Nephron progenitor cell (in vitro differentiated cells): ENCODE measurements at regions not wholly inside any gene's neighbourhood (a gene's known extent, or its start where the extent isn't known, plus 50 kb on each side); places are given as distances from the start of the nearest gene placed in this dataset.
"Not testable (repeated sequence)": the region's sequence is repeated elsewhere in the genome, so short reads cannot be mapped to it uniquely, and the experiment has no call there.

Source experiments
- DNase-seq: peaks from one replicate; pipeline ENCODE4 v3.0.0; 2021
- H3K27ac Mint-ChIP-seq: 2 replicates; pipeline ENCODE4 v1.8.0; 2021; ENCODE audit warnings: mild to moderate bottlenecking, moderate library complexity, mixed read lengths
- H3K27me3 Mint-ChIP-seq: 2 replicates; pipeline ENCODE4 v1.8.0; 2021; ENCODE audit warnings: mild to moderate bottlenecking, low read depth, mixed read lengths; ENCODE audit not compliant: poor library complexity
- H3K36me3 Mint-ChIP-seq: 2 replicates; pipeline ENCODE4 v1.8.0; 2021; ENCODE audit warnings: low read depth, mixed read lengths
- H3K4me1 Mint-ChIP-seq: 2 replicates; pipeline ENCODE4 v1.8.0; 2021; ENCODE audit warnings: mixed read lengths
- H3K4me3 Mint-ChIP-seq: 2 replicates; pipeline ENCODE4 v1.8.0; 2021; ENCODE audit warnings: mild to moderate bottlenecking, moderate library complexity, mixed read lengths
- H3K9me3 Mint-ChIP-seq: 2 replicates; pipeline ENCODE4 v1.8.0; 2021; ENCODE audit warnings: mild to moderate bottlenecking, moderate library complexity, mixed read lengths

GRCh38 chr2:87291400-87292200 is 270.0 kb upstream of the PLGLB1 start:
- H3K4me3 Mint-ChIP-seq, H3K36me3 Mint-ChIP-seq, H3K9me3 Mint-ChIP-seq, H3K4me1 Mint-ChIP-seq, H3K27me3 Mint-ChIP-seq, DNase-seq, H3K27ac Mint-ChIP-seq: not testable (repeated sequence)

GRCh38 chr2:87293931-87294594 is 272.4 kb upstream of the PLGLB1 start:
- H3K27me3 Mint-ChIP-seq, DNase-seq, H3K27ac Mint-ChIP-seq: not testable (repeated sequence)

DNA sequence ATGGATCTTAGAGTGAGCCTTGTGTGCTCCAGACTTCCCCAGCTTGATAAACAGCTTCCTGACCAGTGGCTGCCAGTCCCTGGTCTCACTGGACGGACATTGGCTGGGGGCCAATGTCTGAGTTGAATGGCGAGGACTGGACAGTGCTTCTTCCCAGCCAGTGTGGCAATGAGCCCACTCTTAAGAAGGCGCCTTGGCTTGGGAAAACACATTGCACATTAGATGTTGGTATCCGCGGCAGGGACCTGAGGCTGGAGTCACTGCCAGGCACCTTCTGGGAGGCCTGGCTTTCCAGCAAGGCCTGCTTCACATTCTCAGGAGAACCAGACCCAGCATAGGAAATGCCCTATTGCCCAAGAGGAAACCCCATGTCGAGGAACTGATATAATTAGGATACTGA is 273.5 kb upstream of the PLGLB1 start:
- not testable (repeated sequence) for DNase-seq, H3K36me3 Mint-ChIP-seq, H3K9me3 Mint-ChIP-seq, H3K27me3 Mint-ChIP-seq, H3K27ac Mint-ChIP-seq, H3K4me1 Mint-ChIP-seq, H3K4me3 Mint-ChIP-seq

More at GRCh38 chr2:87293931-87294594, 272.4 kb upstream of the PLGLB1 start:
- not testable (repeated sequence) for H3K36me3 Mint-ChIP-seq, H3K9me3 Mint-ChIP-seq, H3K4me3 Mint-ChIP-seq, H3K4me1 Mint-ChIP-seq

DNA sequence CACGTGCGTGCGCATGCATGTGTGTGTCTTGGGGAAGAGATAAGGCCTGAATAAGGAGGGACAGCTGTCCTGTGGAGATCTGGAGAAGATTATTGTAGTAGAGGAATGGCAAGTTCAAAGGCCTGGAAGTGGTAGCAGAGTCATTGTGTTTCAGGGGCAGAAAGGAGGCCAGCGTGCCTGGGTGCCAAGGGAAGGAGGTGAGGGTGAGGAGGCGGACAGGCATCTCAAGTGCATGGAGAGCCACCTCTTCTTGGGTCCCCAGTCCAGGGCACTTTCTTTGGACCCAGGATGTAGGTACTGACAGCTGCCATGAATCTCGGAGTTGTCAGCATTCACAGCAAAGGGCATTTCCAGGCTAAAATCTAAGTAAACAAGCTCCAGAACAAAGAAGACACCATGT is 279.7 kb upstream of the PLGLB1 start:
- H3K36me3 Mint-ChIP-seq, H3K27ac Mint-ChIP-seq, H3K27me3 Mint-ChIP-seq: not testable (repeated sequence)

DNA sequence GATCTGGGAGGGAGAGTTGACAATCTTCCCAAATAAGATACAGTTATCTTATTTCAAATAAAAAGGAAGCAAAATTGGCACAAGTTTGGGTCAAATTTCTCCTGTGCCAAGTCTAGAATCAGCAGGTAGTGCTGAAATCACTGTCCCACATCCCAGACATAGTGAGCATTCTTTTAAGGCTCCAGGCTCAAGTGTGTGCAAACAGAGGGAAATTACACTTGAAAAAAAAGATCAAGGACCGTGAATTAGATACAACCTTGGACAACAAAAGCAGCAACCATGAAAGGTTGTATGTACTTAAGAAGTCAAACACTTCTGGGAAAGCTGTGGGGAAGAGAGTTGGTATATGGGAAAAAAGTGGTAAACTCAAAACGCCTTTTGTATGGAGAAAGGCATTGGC is 280.2 kb upstream of the PLGLB1 start:
- H3K27me3 Mint-ChIP-seq, H3K36me3 Mint-ChIP-seq, H3K4me3 Mint-ChIP-seq, DNase-seq, H3K27ac Mint-ChIP-seq, H3K4me1 Mint-ChIP-seq: not testable (repeated sequence)
- peaks cover 16% of the 10 kb centered on the region for H3K9me3 Mint-ChIP-seq

More for the DNA sequence above, 279.7 kb upstream of the PLGLB1 start:
- H3K4me1 Mint-ChIP-seq, H3K4me3 Mint-ChIP-seq, DNase-seq: not testable (repeated sequence)
- peaks cover 16% of the 10 kb centered on the region for H3K9me3 Mint-ChIP-seq

GRCh38 chr2:87308621-87309020 is 287.0 kb upstream of the PLGLB1 start:
- H3K4me1 Mint-ChIP-seq, H3K27me3 Mint-ChIP-seq, H3K4me3 Mint-ChIP-seq, H3K27ac Mint-ChIP-seq, DNase-seq, H3K36me3 Mint-ChIP-seq, H3K9me3 Mint-ChIP-seq: not testable (repeated sequence)

DNA sequence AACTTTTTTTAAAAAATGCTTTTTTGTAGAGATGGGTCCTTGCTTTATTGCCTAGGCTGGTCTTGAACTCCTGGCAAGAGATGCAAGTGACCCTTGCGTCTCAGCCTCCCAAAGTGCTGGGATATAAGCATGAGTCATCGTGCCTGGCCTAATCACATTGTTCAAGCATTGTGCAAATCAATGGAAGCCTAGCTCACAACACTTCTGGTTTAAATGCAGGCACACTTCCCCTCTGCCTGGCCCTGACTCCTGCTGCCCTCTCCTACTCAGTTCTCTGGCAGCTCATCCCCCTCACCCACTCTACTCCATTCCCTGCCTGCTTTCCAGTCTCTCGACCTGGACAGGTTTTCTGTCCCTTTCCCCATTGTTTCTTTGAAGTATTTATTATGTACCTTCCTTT is 288.1 kb upstream of the PLGLB1 start:
- not testable (repeated sequence) for H3K36me3 Mint-ChIP-seq, H3K27ac Mint-ChIP-seq, DNase-seq

GRCh38 chr2:87311896-87312441 is 290.3 kb upstream of the PLGLB1 start:
- H3K27me3 Mint-ChIP-seq, H3K27ac Mint-ChIP-seq, H3K36me3 Mint-ChIP-seq, DNase-seq, H3K9me3 Mint-ChIP-seq, H3K4me3 Mint-ChIP-seq, H3K4me1 Mint-ChIP-seq: not testable (repeated sequence)

More for the DNA sequence above, 288.1 kb upstream of the PLGLB1 start:
- H3K27me3 Mint-ChIP-seq, H3K4me3 Mint-ChIP-seq, H3K9me3 Mint-ChIP-seq, H3K4me1 Mint-ChIP-seq: not testable (repeated sequence)

GRCh38 chr2:87314622-87315021 is 293.0 kb upstream of the PLGLB1 start:
- not testable (repeated sequence) for H3K9me3 Mint-ChIP-seq, H3K4me1 Mint-ChIP-seq, H3K27ac Mint-ChIP-seq, DNase-seq, H3K4me3 Mint-ChIP-seq, H3K36me3 Mint-ChIP-seq, H3K27me3 Mint-ChIP-seq

GRCh38 chr2:87315183-87315902 is 293.7 kb upstream of the PLGLB1 start:
- DNase-seq, H3K9me3 Mint-ChIP-seq, H3K36me3 Mint-ChIP-seq, H3K27me3 Mint-ChIP-seq, H3K4me1 Mint-ChIP-seq, H3K4me3 Mint-ChIP-seq, H3K27ac Mint-ChIP-seq: not testable (repeated sequence)

- H3K9me3 Mint-ChIP-seq, H3K36me3 Mint-ChIP-seq, H3K27ac Mint-ChIP-seq, DNase-seq, H3K4me1 Mint-ChIP-seq, H3K4me3 Mint-ChIP-seq, H3K27me3 Mint-ChIP-seq: not testable (repeated sequence)
Measured at GRCh38 chr2:87317193-87317592, 295.5 kb upstream of the PLGLB1 start.

DNA sequence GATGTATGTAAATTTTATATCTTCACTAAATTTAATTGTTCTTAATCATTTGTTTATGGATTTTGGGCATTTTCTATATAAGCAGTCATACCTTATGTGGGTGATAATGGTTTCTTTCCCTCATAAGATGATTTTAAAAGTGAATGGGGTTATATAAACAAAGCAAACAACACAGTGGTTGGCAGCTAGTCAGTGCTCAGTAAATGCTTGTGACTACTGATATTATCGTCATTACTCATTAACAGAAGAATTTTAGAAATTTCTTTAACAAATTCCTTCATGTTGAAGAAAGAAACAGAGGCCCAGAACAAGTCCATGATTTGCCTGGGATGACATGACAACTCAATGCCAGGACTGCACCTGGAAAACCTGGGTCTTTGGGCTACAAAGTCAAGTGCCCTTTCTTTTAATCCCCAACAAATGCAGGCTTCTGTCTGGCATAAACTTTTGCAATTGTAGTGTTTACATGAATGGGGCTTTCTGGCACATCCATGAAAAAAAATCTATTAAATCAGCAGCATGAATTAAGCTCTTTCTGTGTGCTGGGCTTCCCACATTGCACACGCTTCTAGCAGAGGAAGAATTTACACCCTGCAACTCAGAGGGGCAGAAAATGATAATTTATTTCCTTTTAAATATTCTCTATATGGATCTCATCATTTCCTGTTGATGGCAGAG is 297.3 kb upstream of the PLGLB1 start:
- H3K27me3 Mint-ChIP-seq, H3K9me3 Mint-ChIP-seq, H3K4me1 Mint-ChIP-seq, H3K4me3 Mint-ChIP-seq, H3K36me3 Mint-ChIP-seq, H3K27ac Mint-ChIP-seq, DNase-seq: not testable (repeated sequence)

- not testable (repeated sequence) for H3K27ac Mint-ChIP-seq, H3K4me1 Mint-ChIP-seq, H3K27me3 Mint-ChIP-seq, H3K9me3 Mint-ChIP-seq, H3K36me3 Mint-ChIP-seq, DNase-seq, H3K4me3 Mint-ChIP-seq
Measured at GRCh38 chr2:87319705-87320104, 298.1 kb upstream of the PLGLB1 start.

- H3K36me3 Mint-ChIP-seq, H3K9me3 Mint-ChIP-seq, H3K27me3 Mint-ChIP-seq, DNase-seq, H3K27ac Mint-ChIP-seq, H3K4me1 Mint-ChIP-seq, H3K4me3 Mint-ChIP-seq: not testable (repeated sequence)
Measured at GRCh38 chr2:87321201-87321600, 299.6 kb upstream of the PLGLB1 start.
